Left colon (tissue), 2 donors: ENCODE measurements at regions not wholly inside any gene's neighbourhood (a gene's known extent, or its start where the extent isn't known, plus 50 kb on each side); places are given as distances from the start of the nearest gene placed in this dataset.

Experiments used
- ATAC-seq: fragments of 200-7000 bp; cut with Tn5 transposase; one replicate; pipeline ENCODE4 v1.9.1; 2020; ENCODE audit warnings: mild to moderate bottlenecking, moderate library complexity
- DNase-seq, 2 donors: peaks; one replicate each; pipeline ENCODE4 v3.0.0-alpha.2; 2020
- intact Hi-C, 2 donors: fragments of 100-400 bp; cut with DNase I in 1 of 2; cut with micrococcal nuclease in 1 of 2; formaldehyde crosslinking; loops; one replicate each; pipeline versions ENCODE4 v1.11.2 to v1.14.0; 2022; cut with DNase I, micrococcal nuclease
- donor health status: DM: no; HTN: no; CAD: no.
- donor health status: DM: yes; HTN: yes; CAD: no.

DNA sequence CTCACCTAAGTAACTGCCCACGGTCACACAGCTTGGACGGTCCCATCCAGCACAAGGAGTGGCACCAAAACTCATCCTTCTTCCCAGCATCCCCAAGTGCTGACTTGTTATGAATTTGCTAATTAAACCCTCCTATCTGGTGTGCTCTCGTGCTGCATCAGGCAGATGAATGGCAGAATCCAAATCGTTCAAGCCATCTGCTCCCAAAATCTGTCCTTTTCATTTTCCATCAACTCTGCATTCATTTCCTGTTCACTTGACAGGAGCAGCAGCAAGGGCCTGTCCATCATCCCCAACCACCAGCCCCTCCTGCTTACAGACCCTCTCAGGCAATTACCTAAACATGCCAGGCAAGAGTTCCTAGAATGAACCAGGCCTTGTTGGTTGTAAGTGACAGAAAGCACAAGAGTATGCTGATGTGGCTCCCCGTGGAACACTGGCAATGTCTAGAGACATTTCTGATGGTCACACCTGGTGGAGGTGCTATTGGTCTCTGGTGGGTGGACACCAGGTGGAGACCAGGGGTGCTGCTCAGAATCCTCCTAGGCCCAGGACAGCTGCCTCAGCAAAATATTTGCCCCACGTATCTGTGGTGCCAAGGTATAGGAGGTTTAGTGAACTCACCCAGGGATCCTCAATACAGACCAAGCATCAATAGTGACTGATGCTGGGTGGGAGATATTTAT, 832.5 kb downstream of the TBC1D22A start:
- no peak for DNase-seq
- intact Hi-C loops, result no loop called here
- no peak for ATAC-seq

GRCh38 chr22:47593911-47594311, 831.5 kb downstream of the TBC1D22A start:
- DNase-seq (peak in 1 of 2 donors; percentile 5), ATAC-seq (no peak)
- intact Hi-C loops, result no loop called here

GRCh38 chr22:47593291-47593690, 830.8 kb downstream of the TBC1D22A start:
- DNase-seq, result no peak
- ATAC-seq, result no peak
- intact Hi-C loops, result no loop called here

- DNase-seq, result no peak
- ATAC-seq, result no peak
- intact Hi-C loops, result no loop called here
Observed at GRCh38 chr22:47592791-47593190, 830.3 kb downstream of the TBC1D22A start.

DNA sequence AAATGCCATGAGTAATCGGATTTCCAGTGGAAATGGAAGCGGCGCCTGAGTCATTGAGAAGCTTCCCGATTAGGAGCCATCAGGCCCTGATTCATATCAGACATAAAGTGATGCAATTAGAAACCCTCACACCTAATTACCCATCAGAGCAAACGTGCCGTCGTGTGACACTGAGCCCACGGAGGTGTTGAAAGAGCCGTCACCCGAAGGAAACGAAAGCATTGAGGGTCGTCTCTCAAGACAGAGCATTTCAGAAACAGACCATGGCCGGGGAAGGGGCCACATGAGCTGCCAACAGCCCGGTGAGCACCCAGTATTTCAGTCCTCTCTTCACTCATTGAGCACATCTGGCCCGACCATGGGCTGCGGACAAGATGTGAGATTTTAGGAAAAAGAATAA, 829.3 kb downstream of the TBC1D22A start:
- ATAC-seq (no peak), DNase-seq (no peak)
- intact Hi-C loops, result no loop called here

DNA sequence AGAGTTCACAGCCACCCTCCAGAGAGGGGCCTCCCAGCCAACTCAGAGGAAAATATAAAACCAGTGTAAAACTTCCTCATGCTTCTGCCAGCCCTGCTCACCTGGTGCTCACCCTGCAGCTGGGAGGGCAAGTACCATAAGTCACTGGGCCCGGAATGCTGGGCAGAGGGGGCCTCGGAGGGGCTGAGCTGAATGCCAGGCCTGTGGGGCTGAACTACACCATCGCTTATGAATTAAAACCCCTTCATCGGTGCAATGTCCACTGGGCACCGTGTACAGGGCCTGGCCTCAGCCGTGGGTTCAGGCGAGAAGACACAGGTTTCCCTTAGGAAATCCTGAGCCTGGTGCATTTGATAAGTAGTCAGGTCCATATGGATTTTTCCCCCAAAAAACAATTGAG, 828.6 kb downstream of the TBC1D22A start:
- ATAC-seq (no peak), DNase-seq (no peak)
- intact Hi-C loops, result no loop called here

DNA sequence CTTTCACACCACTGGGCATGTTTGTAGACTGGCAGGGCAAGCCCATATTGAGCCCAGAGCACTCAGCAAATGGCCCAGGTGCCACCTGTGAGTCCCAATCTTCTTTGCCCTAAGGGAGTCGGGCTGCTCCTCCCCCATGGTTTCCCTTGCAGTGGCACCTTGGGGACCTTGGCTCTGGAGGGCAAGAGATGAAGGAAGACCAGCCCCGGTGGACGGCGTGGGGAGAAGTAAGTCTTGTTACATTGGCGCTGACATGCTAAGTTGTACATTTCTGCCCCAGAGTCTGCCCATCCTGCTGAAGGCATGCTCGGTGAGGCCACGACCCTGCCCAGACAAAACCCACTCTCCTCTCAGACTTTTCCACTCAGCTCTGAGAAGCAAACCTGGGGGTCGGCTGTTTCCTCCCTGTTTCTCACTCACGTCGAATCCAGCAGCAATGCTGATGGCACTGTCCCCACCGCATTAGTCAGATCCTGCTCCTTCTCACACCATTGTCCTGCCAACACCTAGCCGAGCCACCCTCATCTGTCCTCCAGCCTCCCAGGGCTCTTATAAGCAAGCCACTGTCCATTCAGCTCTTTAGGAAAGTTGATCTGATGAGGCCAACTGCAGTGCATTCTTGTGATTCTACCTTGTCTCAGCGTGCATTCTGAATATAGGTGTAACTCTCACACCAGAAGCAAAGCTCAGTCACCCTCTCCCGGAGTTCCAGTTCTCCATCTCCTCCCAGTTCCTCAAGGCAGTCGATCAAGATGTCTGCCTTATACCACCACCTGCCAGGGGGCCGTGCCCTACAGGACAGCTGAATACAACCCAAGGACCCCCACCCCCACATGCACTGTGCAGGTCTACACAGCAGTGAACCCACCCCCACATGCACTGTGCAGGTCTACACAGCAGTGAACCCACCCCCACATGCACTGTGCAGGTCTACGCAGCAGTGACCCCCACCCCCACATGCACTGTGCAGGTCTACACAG, 827.1 kb downstream of the TBC1D22A start:
- intact Hi-C loops, result no loop called here
- ATAC-seq, result no peak
- peak in 1 of 2 donors; percentile 9 for DNase-seq

DNA sequence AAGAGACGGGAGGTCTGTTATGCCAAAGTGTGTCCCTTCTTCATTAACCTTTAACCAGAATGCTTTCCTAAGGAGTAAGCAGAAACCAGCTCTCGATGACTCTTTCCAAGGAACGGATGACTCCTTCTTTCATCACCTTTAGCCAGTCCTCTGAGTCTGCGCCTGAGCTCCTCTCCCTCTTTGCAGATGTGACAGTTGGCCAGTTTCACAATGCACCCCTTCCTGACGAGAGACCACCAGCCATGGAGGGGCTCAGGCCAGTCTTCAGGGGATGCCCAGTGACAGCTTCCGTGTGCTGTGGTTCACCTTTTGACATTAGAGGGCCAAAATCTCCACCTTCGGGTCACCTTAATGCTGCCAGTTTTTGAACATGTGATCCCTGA, 826.1 kb downstream of the TBC1D22A start:
- DNase-seq (no peak), ATAC-seq (no peak)
- intact Hi-C loops, result no loop called here

DNA sequence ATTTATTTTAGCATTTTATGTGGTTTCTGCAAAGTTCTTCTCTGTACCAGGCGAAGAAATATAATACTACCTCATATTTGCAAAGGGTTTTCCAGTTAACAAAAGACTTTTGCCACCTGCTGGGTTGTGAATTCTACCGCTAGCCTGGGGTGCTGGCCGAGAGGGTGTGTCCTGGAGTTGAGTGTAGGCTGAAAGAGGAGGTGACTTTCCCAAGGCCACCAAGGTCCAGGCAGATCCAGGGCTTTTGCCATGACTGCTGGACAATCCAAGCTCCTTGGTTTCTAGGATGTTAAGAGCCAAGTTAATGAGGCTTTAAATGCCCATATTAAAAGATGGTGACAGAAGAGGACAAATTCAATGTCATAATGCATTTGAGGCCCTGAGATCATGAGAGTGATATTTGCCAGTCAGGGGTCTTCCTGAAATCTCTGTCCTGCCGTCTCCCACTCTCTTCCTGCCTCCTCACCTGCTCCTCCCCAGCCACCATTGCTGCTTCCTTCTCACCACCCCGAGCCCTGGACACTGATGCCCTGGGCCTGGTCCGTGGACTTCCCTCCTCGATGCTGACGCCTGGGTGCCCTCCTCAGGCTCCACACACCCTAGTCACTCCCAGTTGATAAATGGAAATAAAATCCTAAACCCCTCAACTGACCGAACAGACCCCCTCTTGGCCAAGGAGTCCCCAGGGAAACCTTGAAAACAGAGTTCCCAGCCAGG, 825.6 kb downstream of the TBC1D22A start:
- ATAC-seq (no peak), DNase-seq (no peak)
- intact Hi-C loops, result no loop called here

GRCh38 chr22:47587361-47587760, 824.9 kb downstream of the TBC1D22A start:
- DNase-seq (no peak), ATAC-seq (no peak)

DNA sequence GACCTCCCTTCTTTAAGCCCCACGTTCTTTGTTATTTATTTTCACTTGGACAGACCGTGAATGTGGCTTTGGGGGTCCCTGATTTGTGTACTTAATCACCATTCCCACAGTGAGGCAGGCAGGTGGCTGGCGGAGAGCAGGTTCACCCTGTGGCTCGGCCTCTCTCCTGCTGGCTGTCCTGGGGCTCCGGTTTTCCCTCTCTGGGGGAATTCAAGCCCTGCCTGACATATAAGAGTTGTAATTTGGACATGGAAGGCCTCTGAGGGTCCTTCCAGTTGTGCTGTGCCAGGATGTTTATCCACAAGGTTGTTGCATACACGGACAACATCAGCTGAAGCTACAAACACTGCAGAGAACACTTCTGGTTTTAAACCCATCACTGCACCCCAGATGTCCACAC, 824.5 kb downstream of the TBC1D22A start:
- ATAC-seq (no peak), DNase-seq (no peak)
- intact Hi-C loops, result no loop called here

More at GRCh38 chr22:47587361-47587760, 824.9 kb downstream of the TBC1D22A start:
- intact Hi-C loops, result no loop called here

- no peak for DNase-seq
- intact Hi-C loops, result no loop called here
- ATAC-seq, result no peak
Observed at GRCh38 chr22:47586038-47586437, 823.6 kb downstream of the TBC1D22A start.

GRCh38 chr22:47583959-47584562, 821.6 kb downstream of the TBC1D22A start:
- DNase-seq (no peak), ATAC-seq (no peak)
- intact Hi-C loops, result no loop called here

- DNase-seq (no peak), ATAC-seq (no peak)
- intact Hi-C loops, result no loop called here
Observed at GRCh38 chr22:47582067-47582466, 819.6 kb downstream of the TBC1D22A start.

GRCh38 chr22:47580121-47580520, 817.7 kb downstream of the TBC1D22A start:
- intact Hi-C loops, result no loop called here
- DNase-seq (no peak), ATAC-seq (no peak)

DNA sequence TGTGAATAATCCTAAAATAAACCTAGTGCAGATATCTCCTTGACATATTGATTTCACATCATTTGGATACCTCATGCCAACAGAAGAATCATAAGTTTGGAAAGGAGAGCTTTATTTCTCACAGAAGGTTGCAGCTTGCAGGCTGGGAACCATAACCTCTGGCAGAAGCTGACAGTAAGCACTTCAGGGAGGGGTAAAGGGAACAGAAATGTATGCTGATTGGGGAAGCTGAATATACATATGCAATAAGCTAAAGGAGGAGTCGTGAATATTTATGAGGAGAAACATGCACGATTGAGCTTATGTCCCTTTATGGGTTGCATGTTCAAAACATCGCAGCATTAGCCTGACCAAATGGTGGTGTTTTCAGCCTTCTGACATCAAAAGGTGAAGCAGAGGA, 814.5 kb downstream of the TBC1D22A start:
- ATAC-seq, result no peak
- no peak for DNase-seq
- intact Hi-C loops, result no loop called here

DNA sequence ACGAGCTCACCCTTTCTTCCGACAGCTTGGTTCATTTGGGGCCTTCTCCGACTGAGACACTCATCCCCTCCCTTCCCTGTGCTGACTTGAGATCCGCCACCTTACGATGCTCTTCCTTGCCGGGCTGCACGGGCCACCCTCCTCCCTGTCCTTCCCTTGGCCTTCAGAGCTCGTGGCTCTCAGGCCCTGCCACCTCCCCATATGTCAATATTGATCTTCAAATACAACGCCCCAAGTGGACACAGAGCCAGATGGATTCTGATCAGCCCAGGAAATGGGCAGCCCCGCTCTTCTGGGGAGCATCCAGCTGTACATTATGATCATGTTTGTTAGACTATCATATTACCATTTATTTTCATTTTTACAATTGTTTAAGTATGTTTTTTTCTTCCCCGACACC, 812.8 kb downstream of the TBC1D22A start:
- intact Hi-C loops, result no loop called here
- ATAC-seq (peak; percentile 94), DNase-seq (peak; percentile 31 to 36)

DNA sequence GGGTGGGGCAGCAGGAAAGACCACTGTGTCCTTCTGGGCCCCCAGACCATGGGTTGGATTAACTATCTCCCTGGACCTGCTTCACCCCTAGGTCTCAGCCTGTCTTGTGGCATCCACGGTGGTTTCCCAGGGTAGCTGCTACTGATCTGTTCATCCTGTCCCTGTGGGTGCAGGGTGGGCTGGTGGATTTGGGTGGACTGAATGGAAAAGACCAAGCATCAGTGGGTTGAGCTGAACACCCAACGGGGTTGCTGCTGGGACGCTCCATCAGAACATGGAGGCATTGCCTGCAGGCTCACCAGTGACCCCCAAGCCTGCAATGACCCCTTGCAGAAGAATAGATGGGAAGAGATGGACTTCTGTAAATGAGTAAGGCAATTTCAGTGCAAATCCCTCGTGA, 812.1 kb downstream of the TBC1D22A start:
- DNase-seq (no peak), ATAC-seq (no peak)
- intact Hi-C loops, result no loop called here

GRCh38 chr22:47573141-47573540, 810.7 kb downstream of the TBC1D22A start:
- no peak for DNase-seq
- intact Hi-C loops, result no loop called here
- no peak for ATAC-seq
